SK-N-SH (cell line): ENCODE measurements at regions not wholly inside any gene's neighbourhood (a gene's known extent, or its start where the extent isn't known, plus 50 kb on each side); places are given as distances from the start of the nearest gene placed in this dataset.

Experiments used
- CTCF ChIA-PET: fragments of 300-600, 350-600 bp; formaldehyde crosslinking; extraction: SDS; loops from one replicate; lab custom pipeline; 2021; lab: Yijun Ruan, JAX
- POLR2A ChIA-PET: fragments of 350-600 bp; sonication (Branson Sonifier 250); formaldehyde crosslinking; extraction: SDS; loops from one replicate; lab custom pipeline; 2020; ENCODE audit warnings: antibody characterized with exemption, inconsistent platforms; lab: Yijun Ruan, JAX
- DNase-seq: peaks from one replicate; pipeline ENCODE4 v3.0.0; 2012
- H2AFZ ChIP-seq: fragments of 200-600 bp; sonication (generic); 2 replicates; pipeline ENCODE4 v1.8.1; 2016; ENCODE audit warnings: antibody characterized with exemption, mild to moderate bottlenecking, low read depth
- H3F3A ChIP-seq: fragments of 200-600 bp; sonication (generic); replicated peaks from 2 replicates; pipeline ENCODE3; 2016; ENCODE audit warnings: antibody characterized with exemption, mild to moderate bottlenecking; ENCODE audit not compliant: insufficient read depth
- H3K27ac ChIP-seq, 2 experiments: fragments of 200-500 bp in 1 of 2; fragments of 200-600 bp in 1 of 2; sonication (Bioruptor generic) in 1 of 2; sonication (generic), shearing (Covaris generic) in 1 of 2; 2 replicates each; pipeline versions ENCODE4 v1.5.1 to v1.6.1; 2014 to 2016; ENCODE audit warnings: low read depth in 2 of 2, inconsistent platforms in 1 of 2, low read length in 1 of 2, mild to moderate bottlenecking in 1 of 2, mixed read lengths in 1 of 2
- H3K27me3 ChIP-seq: fragments of 200-600 bp; sonication (generic), shearing (Covaris generic); 2 replicates; pipeline ENCODE4 v1.6.1; 2016; ENCODE audit warnings: mixed run types; ENCODE audit not compliant: insufficient read depth
- H3K36me3 ChIP-seq, 2 experiments: fragments of 200-500 bp in 1 of 2; fragments of 200-600 bp in 1 of 2; sonication (Bioruptor generic) in 1 of 2; sonication (generic) in 1 of 2; replicated peaks in 1 of 2; 2 replicates each; pipeline versions ENCODE3 to v1.5.1; 2014 to 2016; ENCODE audit warnings: low read length in 1 of 2, mild to moderate bottlenecking in 1 of 2; ENCODE audit not compliant: insufficient read depth in 2 of 2, control insufficient read depth in 1 of 2
- H3K4me1 ChIP-seq, 2 experiments: fragments of 200-500 bp in 1 of 2; fragments of 200-600 bp in 1 of 2; sonication (Bioruptor generic) in 1 of 2; sonication (generic), shearing (Covaris generic) in 1 of 2; 2 replicates each; pipeline versions ENCODE4 v1.5.1 to v1.6.1; 2014 to 2016; ENCODE audit warnings: low read depth in 1 of 2, low read length in 1 of 2, mixed run types in 1 of 2; ENCODE audit not compliant: insufficient read depth in 2 of 2, control insufficient read depth in 1 of 2
- H3K4me2 ChIP-seq: fragments of 200-600 bp; sonication (generic), shearing (Covaris generic); 2 replicates; pipeline ENCODE4 v1.6.1; 2017; ENCODE audit warnings: mixed run types
- H3K4me3 ChIP-seq, 2 experiments: fragments of 200-500 bp in 1 of 2; fragments of 200-600 bp in 1 of 2; sonication (Bioruptor generic) in 1 of 2; sonication (generic), shearing (Covaris generic) in 1 of 2; 2 replicates each; pipeline versions ENCODE4 v1.5.1 to v1.8.1; 2014 to 2016; ENCODE audit warnings: low read depth in 2 of 2, inconsistent platforms in 1 of 2, low read length in 1 of 2, mild to moderate bottlenecking in 1 of 2, mixed read lengths in 1 of 2, moderate library complexity in 1 of 2
- H3K79me2 ChIP-seq: fragments of 200-600 bp; sonication (generic); 2 replicates; pipeline ENCODE4 v1.8.1; 2017; ENCODE audit warnings: mild to moderate bottlenecking; ENCODE audit not compliant: insufficient read depth
- H3K9ac ChIP-seq: fragments of 200-600 bp; sonication (generic); 2 replicates; pipeline ENCODE4 v1.6.1; 2017; ENCODE audit warnings: mixed run types
- H3K9me2 ChIP-seq: fragments of 200-600 bp; sonication (generic); 2 replicates; pipeline ENCODE4 v1.6.1; 2017; ENCODE audit warnings: mixed run types
- H3K9me3 ChIP-seq: fragments of 200-600 bp; sonication (generic); 2 replicates; pipeline ENCODE4 v1.6.1; 2017; ENCODE audit warnings: mixed run types, mild to moderate bottlenecking, moderate library complexity
- H4K20me1 ChIP-seq: fragments of 200-600 bp; sonication (generic); 2 replicates; pipeline ENCODE4 v1.6.1; 2017; ENCODE audit warnings: mild to moderate bottlenecking, mixed run types; ENCODE audit not compliant: insufficient read depth
- CHD2 ChIP-seq: fragments of 150-350 bp; IDR thresholded peaks from 2 replicates; pipeline ENCODE4 v1.6.1; 2018; ENCODE audit warnings: low read length; ENCODE audit not compliant: partially characterized antibody
- CTCF ChIP-seq: fragments of 200-600 bp; sonication (generic); IDR thresholded peaks from 2 replicates; pipeline ENCODE4 v1.6.1; 2017; ENCODE audit warnings: antibody characterized with exemption, mild to moderate bottlenecking, moderate library complexity
- ELF1 ChIP-seq: IDR thresholded peaks from 2 replicates; pipeline ENCODE4 v1.4.0; 2012
- FOXJ3 ChIP-seq: sonication (generic); formaldehyde crosslinking; IDR thresholded peaks from 2 replicates; pipeline ENCODE4 v1.5.1; 2020; ENCODE audit warnings: mild to moderate bottlenecking, missing genetic modification reagents
- FOXM1 ChIP-seq: IDR thresholded peaks from 2 replicates; pipeline ENCODE4 v1.4.0; 2012; ENCODE audit warnings: low read depth, mild to moderate bottlenecking
- JUND ChIP-seq: IDR thresholded peaks from 2 replicates; pipeline ENCODE4 v1.4.0; 2012
- MEF2A ChIP-seq: IDR thresholded peaks from 2 replicates; pipeline ENCODE4 v1.4.0; 2012; ENCODE audit warnings: low read depth, borderline replicate concordance
- MXI1 ChIP-seq: IDR thresholded peaks from 2 replicates; pipeline ENCODE4 v1.6.1; 2012; ENCODE audit warnings: mild to moderate bottlenecking, low read depth, low read length, improper control_type of control experiment
- NRF1 ChIP-seq: IDR thresholded peaks from 2 replicates; pipeline ENCODE4 v1.6.1; 2012; ENCODE audit warnings: low read depth, mild to moderate bottlenecking, low read length
- POLR2AphosphoS5 ChIP-seq: IDR thresholded peaks from 2 replicates; pipeline ENCODE4 v1.6.1; 2012; ENCODE audit warnings: low read depth, low read length
- RAD21 ChIP-seq: IDR thresholded peaks from 2 replicates; pipeline ENCODE4 v1.6.1; 2012; ENCODE audit warnings: mild to moderate bottlenecking, low read length
- RCOR1 ChIP-seq: fragments of 150-350 bp; IDR thresholded peaks from 2 replicates; pipeline ENCODE4 v1.6.1; 2017; ENCODE audit warnings: antibody characterized with exemption, low read length
- RFX5 ChIP-seq: IDR thresholded peaks from 2 replicates; pipeline ENCODE4 v1.6.1; 2012; ENCODE audit warnings: mild to moderate bottlenecking, improper control_type of control experiment, low read length
- RXRA ChIP-seq: IDR thresholded peaks from 2 replicates; pipeline ENCODE4 v1.4.0; 2012; ENCODE audit warnings: low read depth, mild to moderate bottlenecking, borderline replicate concordance
- SIN3A ChIP-seq: IDR thresholded peaks from 2 replicates; pipeline ENCODE4 v1.6.1; 2012; ENCODE audit warnings: low read depth, mild to moderate bottlenecking, low read length, moderate library complexity, borderline replicate concordance
- SMC3 ChIP-seq: IDR thresholded peaks from 2 replicates; pipeline ENCODE4 v1.6.1; 2012; ENCODE audit warnings: low read depth, low read length, improper control_type of control experiment
- TAF1 ChIP-seq: IDR thresholded peaks from 2 replicates; pipeline ENCODE4 v1.6.1; 2012; ENCODE audit warnings: low read depth, mild to moderate bottlenecking, low read length, moderate library complexity, borderline replicate concordance
- TCF12 ChIP-seq: IDR thresholded peaks from 2 replicates; pipeline ENCODE4 v1.4.0; 2012
- TEAD4 ChIP-seq: IDR thresholded peaks from 2 replicates; pipeline ENCODE4 v1.4.0; 2012; ENCODE audit warnings: mild to moderate bottlenecking, borderline replicate concordance; ENCODE audit not compliant: insufficient read depth
- YY1 ChIP-seq: IDR thresholded peaks from 2 replicates; pipeline ENCODE4 v1.4.0; 2012; ENCODE audit warnings: low read depth, mild to moderate bottlenecking
- ZBTB33 ChIP-seq: IDR thresholded peaks from 2 replicates; pipeline ENCODE4 v1.4.0; 2012; ENCODE audit warnings: low read depth, borderline replicate concordance
- WGBS: methylation state at CpG from one replicate; pipeline ENCODE4 v1.1.6; 2017; ENCODE audit warnings: low lambda C conversion rate; 5-methylcytosine and 5-hydroxymethylcytosine counted together

GRCh38 chr3:178456621-178457285 lies 79.5 kb upstream of the KCNMB2 start (continued):
- TF ChIP-seq FOXJ3 (no peak), RCOR1 (no peak), CHD2 (no peak), NRF1 (no peak), SIN3A (no peak), RFX5 (no peak), TEAD4 (no peak), MEF2A (no peak)
- TF ChIP-seq, all 33 proteins: peak for 0

- Histone ChIP-seq H3K36me3 (no peaks in the 10 kb centered on the region), H3F3A (no peaks in the 10 kb centered on the region), H3K4me3 (no peak overlapping the region), H2AFZ (no peak overlapping the region), H3K9me2 (no peaks in the 10 kb centered on the region), H3K27ac (no peak overlapping the region), H3K4me2 (no peak overlapping the region)
- CTCF ChIA-PET: interaction anchor here (1.1 kb wide), 1 partner anchor 21 kb away, joined by 4 read pairs; no protein-coding TSS in a partner anchor
- 18% methylated on average over 2 of the region's 2 CpGs for WGBS
- TF ChIP-seq RXRA (no peak), CHD2 (no peak), YY1 (no peak), ZBTB33 (no peak)
- TF ChIP-seq, all 33 proteins: peak for 0
- H3K4me1 ChIP-seq: no peaks in the 10 kb centered on the region
- H3K9ac ChIP-seq: no peak overlapping the region
- no peaks in the 10 kb centered on the region for H3K79me2 ChIP-seq
- no peaks in the 10 kb centered on the region; the same call in 1 of the 2 replicates for H3K27me3 ChIP-seq
- DNase-seq: no peak
- no peaks in the 10 kb centered on the region for H4K20me1 ChIP-seq
- POLR2A ChIA-PET: no interaction called here
- H3K9me3 ChIP-seq: no peaks in the 10 kb centered on the region
These were observed 78.7 kb upstream of the KCNMB2 start for GRCh38 chr3:178457511-178457910.

GRCh38 chr3:178458313-178459037 lies 77.8 kb upstream of the KCNMB2 start:
- no peak for DNase-seq
- Histone ChIP-seq H3F3A (no peaks in the 10 kb centered on the region), H3K9me2 (no peaks in the 10 kb centered on the region), H3K27ac (no peak overlapping the region), H3K4me2 (no peak overlapping the region), H3K9me3 (no peaks in the 10 kb centered on the region), H3K27me3 (no peaks in the 10 kb centered on the region; the same call in 1 of the 2 replicates), H3K9ac (no peak overlapping the region), H3K36me3 (no peaks in the 10 kb centered on the region), H3K4me3 (no peak overlapping the region), H4K20me1 (no peaks in the 10 kb centered on the region), H2AFZ (no peak overlapping the region), H3K4me1 (no peaks in the 10 kb centered on the region), H3K79me2 (no peaks in the 10 kb centered on the region)
- CTCF ChIA-PET: interaction anchor here (1.3 kb wide), 1 partner anchor 22 kb away, joined by 4 read pairs; no protein-coding TSS in a partner anchor
- WGBS: 35% methylated on average over 5 of the region's 5 CpGs
- POLR2A ChIA-PET: no interaction called here
- TF ChIP-seq JUND (no peak), RAD21 (no peak), TAF1 (no peak), ELF1 (no peak), FOXM1 (no peak), CTCF (no peak), MXI1 (no peak), SMC3 (no peak), RCOR1 (no peak), POLR2AphosphoS5 (no peak), TCF12 (no peak), YY1 (no peak), ZBTB33 (no peak)
